Activated CD8-positive, alpha-beta memory T cell treated with anti-CD3 and anti-CD28 coated beads for 1 hour (primary cell): ENCODE measurements at regions not wholly inside any gene's neighbourhood (a gene's known extent, or its start where the extent isn't known, plus 50 kb on each side); places are given as distances from the start of the nearest gene placed in this dataset.

Experiments used
- DNase-seq, 2 donors: peaks; one replicate each; pipeline ENCODE4 v3.0.0-alpha.2; 2020; ENCODE audit warnings: low read depth in 1 of 2; ENCODE audit errors: extremely low read depth in 1 of 2

DNA sequence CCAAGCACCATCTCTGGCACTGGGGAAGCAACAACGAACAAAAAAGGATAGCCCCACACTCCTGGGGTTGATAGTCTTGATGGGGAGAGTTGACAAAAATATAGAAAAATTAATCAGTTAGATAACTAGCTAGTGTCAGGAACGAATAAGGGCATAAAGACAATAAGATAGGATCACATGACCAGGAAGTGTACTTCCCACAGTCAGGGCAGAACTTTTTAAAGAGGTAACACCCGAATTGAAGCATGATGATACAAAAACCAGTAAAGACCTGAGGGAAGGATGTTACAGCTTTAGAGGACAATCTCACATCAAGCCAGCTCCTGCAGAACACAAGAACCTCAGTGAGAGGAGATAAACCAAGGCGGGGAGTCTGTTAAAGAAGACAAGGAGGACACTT lies 295.4 kb upstream of the CRIM1 start:
- DNase-seq: no peak

GRCh38 chr2:36059691-36060090 lies 295.9 kb upstream of the CRIM1 start:
- no peak for DNase-seq

- DNase-seq: no peak
Measured at GRCh38 chr2:36058953-36059352, 296.6 kb upstream of the CRIM1 start.

DNA sequence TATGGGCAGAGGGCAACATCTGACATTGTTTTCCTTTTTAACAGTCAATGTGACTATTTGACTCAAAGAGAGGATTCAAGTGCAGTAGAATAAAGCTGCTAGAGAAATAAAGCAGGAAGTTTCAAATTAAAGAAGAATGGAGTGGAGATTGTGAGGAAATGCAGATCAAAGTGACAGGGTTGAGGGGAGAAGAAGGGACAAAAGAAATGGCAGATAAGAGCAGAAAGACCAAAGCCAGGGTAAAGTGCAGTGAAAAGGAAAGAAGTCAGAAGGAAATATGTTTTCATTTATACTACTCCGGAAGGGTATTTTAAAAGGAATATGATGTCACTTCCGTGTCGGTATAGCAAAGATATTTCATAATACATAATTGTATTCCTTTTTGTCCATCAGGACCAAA lies 297.5 kb upstream of the CRIM1 start:
- DNase-seq: no peak

DNA sequence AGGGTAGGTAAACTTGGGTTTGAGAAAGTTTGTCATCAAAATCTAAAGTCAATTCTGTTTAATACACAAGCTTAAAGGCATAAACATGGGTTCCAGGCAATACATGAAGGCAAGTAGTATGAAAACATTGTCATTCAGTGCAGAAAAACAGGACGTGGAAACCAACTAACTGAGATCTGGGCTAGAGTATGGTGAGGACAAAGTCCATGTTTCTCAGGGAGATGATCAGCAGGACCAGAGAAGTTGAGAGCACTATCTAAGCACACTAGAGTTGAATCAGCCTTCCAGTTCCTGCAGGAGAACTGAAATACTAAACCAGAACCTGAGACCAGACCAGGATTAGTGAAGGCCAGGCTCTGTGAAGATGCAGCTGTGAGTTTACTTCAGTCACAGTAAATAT lies 302.8 kb upstream of the CRIM1 start:
- DNase-seq: no peak

DNA sequence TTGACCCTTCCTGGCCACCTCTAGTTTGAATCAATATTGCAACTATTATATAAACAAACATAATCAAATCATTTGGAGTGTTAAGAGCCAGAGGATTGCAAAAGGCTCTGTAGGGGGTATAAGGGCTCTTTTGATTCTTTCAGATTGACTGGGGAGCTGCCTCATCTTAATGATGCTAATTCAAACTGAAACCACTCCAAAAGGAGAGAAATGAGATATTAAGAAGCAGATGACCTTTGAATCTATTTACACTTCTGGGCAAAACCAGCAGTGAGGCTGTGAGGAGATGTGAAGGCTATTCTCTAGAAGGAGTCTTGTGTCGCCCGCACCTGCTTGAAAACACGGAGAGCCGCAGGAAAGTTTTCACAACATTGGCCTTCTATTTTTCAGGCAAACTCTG lies 311.2 kb upstream of the CRIM1 start:
- no peak for DNase-seq

GRCh38 chr2:36035137-36035536 lies 320.4 kb upstream of the CRIM1 start:
- no peak for DNase-seq

- no peak for DNase-seq
Measured at GRCh38 chr2:36032046-36032445, 323.5 kb upstream of the CRIM1 start.

DNA sequence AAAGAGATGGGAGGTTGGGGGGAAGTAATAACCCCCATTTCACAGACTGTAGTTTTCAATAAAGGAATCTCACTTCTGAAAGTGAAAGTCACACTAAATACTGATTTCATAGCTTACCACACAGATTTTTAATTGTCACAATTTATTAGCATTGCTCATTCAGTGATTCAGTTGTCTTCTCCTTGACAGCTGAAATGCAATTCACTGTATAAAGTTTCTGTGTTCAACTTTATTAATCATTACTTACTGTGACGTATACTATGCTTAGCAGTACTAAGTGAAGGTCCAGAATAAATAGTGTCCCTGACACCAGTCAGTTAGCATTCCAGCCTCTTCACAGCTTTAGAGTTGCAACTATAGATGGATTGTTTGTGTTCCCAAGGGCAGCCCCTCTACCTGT lies 324.1 kb upstream of the CRIM1 start:
- no peak for DNase-seq

DNA sequence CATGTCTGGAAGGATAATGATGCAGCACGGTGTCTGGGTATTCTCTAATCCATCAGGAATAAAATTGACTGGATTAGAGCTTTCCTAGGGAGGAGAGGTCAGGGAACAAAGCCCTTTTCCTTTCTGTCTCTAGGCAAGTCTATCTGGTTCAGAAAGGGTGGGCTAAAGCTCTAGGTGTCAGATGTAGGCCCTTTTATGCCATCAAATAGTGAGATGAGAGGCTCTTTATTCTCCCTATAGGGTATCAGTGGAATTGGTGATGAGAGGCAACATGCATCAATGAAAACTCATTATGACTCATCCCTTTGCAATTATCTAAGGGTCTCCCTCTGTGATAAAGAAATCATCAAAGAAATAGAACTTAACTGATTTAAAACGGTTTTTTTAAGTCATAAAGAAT lies 328.0 kb upstream of the CRIM1 start:
- no peak for DNase-seq

- DNase-seq: no peak
Measured at GRCh38 chr2:36013064-36013463, 342.5 kb upstream of the CRIM1 start.

- DNase-seq: no peak
Measured at GRCh38 chr2:36006444-36006843, 349.1 kb upstream of the CRIM1 start.

- DNase-seq: no peak
Measured at GRCh38 chr2:36002941-36003340, 352.6 kb upstream of the CRIM1 start.

GRCh38 chr2:35997488-35997887 lies 358.1 kb upstream of the CRIM1 start:
- no peak for DNase-seq

DNA sequence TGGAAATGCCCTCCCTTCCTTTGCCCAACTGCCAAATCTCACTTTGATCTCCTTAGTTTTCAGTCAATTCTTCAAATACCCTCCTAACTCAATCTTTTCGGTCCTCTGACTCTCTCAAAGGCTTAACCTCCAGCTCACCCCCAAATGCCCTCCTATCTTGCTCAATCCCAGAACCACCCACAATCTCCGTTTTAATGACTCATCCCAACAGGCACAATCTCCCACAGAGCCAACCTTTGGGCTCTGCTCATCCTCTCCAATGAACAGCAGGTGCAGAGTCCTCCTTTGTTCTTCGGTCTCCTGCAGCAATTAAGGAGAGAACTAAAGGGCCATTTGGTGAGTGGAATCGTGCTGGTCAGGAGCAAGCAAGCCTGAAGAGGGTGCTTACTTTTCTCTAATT lies 366.1 kb upstream of the CRIM1 start:
- no peak for DNase-seq

- no peak for DNase-seq
Measured at GRCh38 chr2:35989040-35989439, 366.5 kb upstream of the CRIM1 start.

DNA sequence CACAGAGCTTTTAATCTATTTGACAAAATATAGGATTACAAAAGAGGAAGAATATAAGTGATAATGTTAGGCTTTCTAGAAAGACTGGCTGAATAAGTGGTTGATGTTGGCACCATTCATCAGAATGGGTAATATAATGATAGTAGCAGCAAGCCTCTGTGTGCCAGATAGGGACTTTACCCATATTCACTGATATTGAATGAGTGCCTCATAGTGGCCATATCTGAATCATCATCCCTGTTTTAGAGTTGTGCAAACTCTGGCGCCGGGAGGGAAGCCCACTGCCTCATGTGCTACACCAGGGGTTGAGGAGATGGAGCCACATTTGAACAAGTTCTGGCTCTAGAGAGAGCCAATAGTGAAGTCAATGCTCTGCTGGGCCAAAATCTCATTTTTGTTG lies 368.7 kb upstream of the CRIM1 start:
- no peak for DNase-seq

GRCh38 chr2:35978218-35978617 lies 377.4 kb upstream of the CRIM1 start:
- no peak for DNase-seq

- DNase-seq: no peak
Measured at GRCh38 chr2:35976611-35977010, 379.0 kb upstream of the CRIM1 start.

- DNase-seq: no peak
Measured at GRCh38 chr2:35973737-35974132, 381.8 kb upstream of the CRIM1 start.

GRCh38 chr2:35973132-35973736 lies 382.3 kb upstream of the CRIM1 start:
- DNase-seq: no peak

- no peak for DNase-seq
Measured at GRCh38 chr2:35963824-35964223, 391.8 kb upstream of the CRIM1 start.

GRCh38 chr2:35963357-35963756 lies 392.2 kb upstream of the CRIM1 start:
- no peak for DNase-seq
